HepG2 (cell line): ENCODE measurements at regions not wholly inside any gene's neighbourhood (a gene's known extent, or its start where the extent isn't known, plus 50 kb on each side); places are given as distances from the start of the nearest gene placed in this dataset.

Experiments used
- ATAC-seq: fragments of 200-7000 bp; cut with Tn5 transposase; 3 replicates; pipeline ENCODE4 v1.9.1; 2020; ENCODE audit warnings: mild to moderate bottlenecking, moderate library complexity
- BruUV-seq: library from RNA; stranded (reverse); fragments of 400-500 nt; replicated peaks from 2 replicates; lab custom pipeline; 2021; lab: Mats Ljungman, UMichigan
- CTCF ChIA-PET: fragments of 300-600 bp; formaldehyde crosslinking; extraction: SDS; loops from one replicate; lab custom pipeline; 2021; ENCODE audit warnings: low total read pairs, inconsistent platforms, low intra/inter-chr PET ratio; lab: Yijun Ruan, JAX
- POLR2A ChIA-PET: fragments of 350-600 bp; sonication (Branson Sonifier 250); formaldehyde crosslinking; loops from one replicate; lab custom pipeline; 2020; ENCODE audit warnings: antibody characterized with exemption, inconsistent platforms; lab: Yijun Ruan, JAX
- DNase-seq: peaks from one replicate; pipeline ENCODE4 v3.0.0-alpha.2; 2015; ENCODE audit warnings: low spot score
- FAIRE-seq: peaks from 3 replicates; lab custom pipeline; 2011; peaks lifted over from hg19 to GRCh38; lab: Jason Lieb, UNC
- H2AFZ ChIP-seq: one replicate; pipeline ENCODE4 v1.6.1; 2011; ENCODE audit warnings: low read length, inconsistent platforms
- H3K27ac ChIP-seq: fragments of 300-600 bp; 3 replicates; pipeline ENCODE4 v1.8.0; 2011; ENCODE audit warnings: mixed run types, mild to moderate bottlenecking, mixed read lengths, low read length, inconsistent platforms; ENCODE audit not compliant: insufficient read depth; ENCODE audit errors: extremely low read length
- H3K27me3 ChIP-seq, 2 experiments: fragments of 200-600 bp in 1 of 2; 2 replicates in 1 of 2; 3 replicates in 1 of 2; pipeline versions ENCODE4 v1.6.0 to v1.8.0; 2011; ENCODE audit warnings: low read length in 2 of 2, mild to moderate bottlenecking in 2 of 2, moderate library complexity in 2 of 2, inconsistent platforms in 1 of 2; ENCODE audit not compliant: insufficient read depth in 2 of 2, control insufficient read depth in 1 of 2
- H3K36me3 ChIP-seq, 2 experiments: fragments of 200-600 bp in 1 of 2; replicated peaks in 1 of 2; 2 replicates in 1 of 2; 3 replicates in 1 of 2; pipeline versions ENCODE4 v1.5.1 to v1.8.0; 2011; ENCODE audit warnings: low read length in 2 of 2, inconsistent platforms in 1 of 2; ENCODE audit not compliant: insufficient read depth in 2 of 2, control insufficient read depth in 1 of 2
- H3K4me1 ChIP-seq: 2 replicates; pipeline ENCODE4 v1.5.1; 2012; ENCODE audit warnings: low read length, inconsistent platforms; ENCODE audit not compliant: insufficient read depth
- H3K4me2 ChIP-seq: 2 replicates; pipeline ENCODE4 v1.6.0; 2011; ENCODE audit warnings: low read depth, low read length, inconsistent platforms
- H3K4me3 ChIP-seq, 3 experiments: fragments of 200-600 bp in 1 of 3; sonication (generic), shearing (Covaris generic) in 1 of 3; replicated peaks in 1 of 3; 2 replicates each; pipeline ENCODE4 v1.5.1; 2011 to 2016; ENCODE audit warnings: low read length in 3 of 3, inconsistent platforms in 2 of 3, low read depth in 2 of 3, mild to moderate bottlenecking in 2 of 3, control low read depth in 1 of 3, mixed read lengths in 1 of 3; ENCODE audit not compliant: insufficient read depth in 1 of 3
- H3K79me2 ChIP-seq: one replicate; pipeline ENCODE4 v1.6.1; 2011; ENCODE audit warnings: low read length, inconsistent platforms; ENCODE audit not compliant: insufficient read depth
- H3K9ac ChIP-seq: 2 replicates; pipeline ENCODE4 v1.6.0; 2011; ENCODE audit warnings: mild to moderate bottlenecking, low read depth, low read length, inconsistent platforms; ENCODE audit not compliant: insufficient read depth
- H3K9me3 ChIP-seq: 2 replicates; pipeline ENCODE4 v1.5.1; 2012; ENCODE audit warnings: mild to moderate bottlenecking, low read length
- H4K20me1 ChIP-seq: 2 replicates; pipeline ENCODE4 v1.6.0; 2011; ENCODE audit warnings: inconsistent platforms, mild to moderate bottlenecking, low read length, moderate library complexity; ENCODE audit not compliant: insufficient read depth
- ARID2 ChIP-seq: sonication (generic); formaldehyde crosslinking; IDR thresholded peaks from 2 replicates; pipeline ENCODE4 v1.8.1; 2022; ENCODE audit warnings: mild to moderate bottlenecking, missing genetic modification reagents, borderline replicate concordance
- ARNT ChIP-seq: fragments of 450-650 bp; IDR thresholded peaks from 2 replicates; pipeline ENCODE4 v1.6.1; 2017
- CCAR2 ChIP-seq: fragments of 200-400 bp; formaldehyde crosslinking; optimal IDR thresholded peaks from 2 replicates; pipeline ENCODE3; 2018; ENCODE audit warnings: low read depth, mild to moderate bottlenecking, low read length, moderate library complexity
- KLF12 ChIP-seq: sonication (generic); formaldehyde crosslinking; IDR thresholded peaks from 2 replicates; pipeline ENCODE4 v1.4.0; 2020; ENCODE audit warnings: missing genetic modification reagents, borderline replicate concordance
- MIXL1 ChIP-seq: IDR thresholded peaks from 2 replicates; pipeline ENCODE4 v1.6.1; 2016
- MTF2 ChIP-seq: sonication (generic); formaldehyde crosslinking; IDR thresholded peaks from 2 replicates; pipeline ENCODE4 v1.5.0; 2020; ENCODE audit warnings: missing genetic modification reagents, borderline replicate concordance
- ZBTB21 ChIP-seq: sonication (generic); formaldehyde crosslinking; IDR thresholded peaks from 2 replicates; pipeline ENCODE4 v1.4.0; 2020; ENCODE audit warnings: missing genetic modification reagents
- ZFY ChIP-seq: sonication (generic); formaldehyde crosslinking; IDR thresholded peaks from 2 replicates; pipeline ENCODE4 v1.4.0; 2020; ENCODE audit warnings: missing genetic modification reagents
- ZNF160 ChIP-seq: sonication (generic); formaldehyde crosslinking; IDR thresholded peaks from 2 replicates; pipeline ENCODE4 v1.8.0; 2022; ENCODE audit warnings: mild to moderate bottlenecking, inconsistent platforms, missing genetic modification reagents
- ZNF337 ChIP-seq: sonication (generic); formaldehyde crosslinking; IDR thresholded peaks from 2 replicates; pipeline ENCODE4 v1.5.1; 2020; ENCODE audit warnings: missing genetic modification reagents, low read depth, mild to moderate bottlenecking, borderline replicate concordance
- ZNF460 ChIP-seq: sonication (generic); formaldehyde crosslinking; IDR thresholded peaks from 2 replicates; pipeline ENCODE4 v1.5.1; 2020; ENCODE audit warnings: missing genetic modification reagents, mild to moderate bottlenecking, borderline replicate concordance
- ZNF883 ChIP-seq: sonication (generic); formaldehyde crosslinking; IDR thresholded peaks from 2 replicates; pipeline ENCODE4 v1.5.1; 2020; ENCODE audit warnings: mild to moderate bottlenecking, missing genetic modification reagents; ENCODE audit errors: not compliant biosample characterization
- ZSCAN31 ChIP-seq: sonication (generic); formaldehyde crosslinking; IDR thresholded peaks from 2 replicates; pipeline ENCODE4 v1.5.0; 2020; ENCODE audit warnings: low read depth, mild to moderate bottlenecking, missing genetic modification reagents
- WGBS: methylation state at CpG from one replicate; pipeline ENCODE4 v1.1.6; 2017; ENCODE audit warnings: low lambda C conversion rate; 5-methylcytosine and 5-hydroxymethylcytosine counted together
- in situ Hi-C: cut with HindIII; loops from 2 replicates; pipeline ENCODE4 v1.10.0; 2017; ENCODE audit warnings: low pct_unique_long_range_greater_than_20kb; ENCODE audit not compliant: extremely low pct_ligation_motif_present
- intact Hi-C: fragments of 100-400 bp; cut with micrococcal nuclease; formaldehyde crosslinking; loops from one replicate; pipeline ENCODE4 v1.10.0; 2022; ENCODE audit not compliant: unreplicated experiment
- TF ChIP-seq, protein P1 (sequence below): sonication (generic); formaldehyde crosslinking; IDR thresholded peaks from 2 replicates; pipeline ENCODE4 v1.9.0; 2021; ENCODE audit warnings: missing genetic modification reagents, borderline replicate concordance
- TF ChIP-seq, protein P2 (sequence below): sonication (generic); formaldehyde crosslinking; IDR thresholded peaks from 2 replicates; pipeline ENCODE4 v1.4.0; 2020; ENCODE audit warnings: missing genetic modification reagents, borderline replicate concordance
- TF ChIP-seq, protein P3 (sequence below): sonication (generic); formaldehyde crosslinking; IDR thresholded peaks from 2 replicates; pipeline ENCODE4 v1.5.0; 2020; ENCODE audit warnings: mild to moderate bottlenecking, missing genetic modification reagents

DNA sequence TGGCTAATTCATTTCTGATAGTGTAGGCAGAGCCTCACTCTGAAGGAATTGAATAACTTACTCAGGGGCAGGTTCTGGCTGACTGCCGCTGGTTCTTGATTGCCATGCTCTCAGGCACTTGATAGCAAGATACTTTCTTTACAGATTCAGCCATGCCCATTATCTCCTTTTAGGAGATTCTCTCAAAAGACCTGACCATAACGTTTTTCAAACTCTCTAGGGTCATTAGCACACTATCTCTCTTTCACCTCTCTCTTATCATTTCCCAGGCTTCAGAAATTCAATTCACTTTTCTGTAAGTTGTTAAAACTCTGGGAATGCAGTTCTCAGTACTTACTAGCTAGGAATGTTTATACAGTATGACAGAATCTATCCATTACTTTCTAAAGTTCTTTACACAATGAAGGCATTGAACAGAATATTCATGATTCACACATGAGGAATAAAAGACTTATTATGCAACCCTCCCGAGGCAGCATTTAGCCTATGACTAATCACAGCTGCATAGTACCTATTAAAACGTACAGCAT lies 850.3 kb upstream of the CADM2 start:
- Histone ChIP-seq H3K4me2 (no peak overlapping the region), H3K9ac (no peak overlapping the region), H3K79me2 (no peaks in the 10 kb centered on the region), H3K4me3 (no peak overlapping the region), H2AFZ (no peak overlapping the region), H3K9me3 (no peaks in the 10 kb centered on the region), H3K36me3 (no peaks in the 10 kb centered on the region), H3K4me1 (no peaks in the 10 kb centered on the region), H3K27ac (no peak overlapping the region), H4K20me1 (no peaks in the 10 kb centered on the region), H3K27me3 (no peaks in the 10 kb centered on the region)
- ChIA-PET POLR2A (no interaction called here), CTCF (no interaction called here)
- in situ Hi-C loops: no loop called here
- no TSS peak for BruUV-seq
- DNase-seq: peak; percentile 30
- TF ChIP-seq ZFY (CRISPR knock-in tag) (no peak), ZNF460 (CRISPR knock-in tag) (no peak), MTF2 (no peak), ZSCAN31 (CRISPR knock-in tag) (no peak), ARID2 (CRISPR knock-in tag) (no peak), ZNF160 (CRISPR knock-in tag) (no peak), ZBTB21 (CRISPR knock-in tag) (no peak), ARNT (no peak), KLF12 (CRISPR knock-in tag) (no peak), MIXL1 (CRISPR knock-in tag) (no peak), ZNF883 (no peak), CCAR2 (no peak), ZNF337 (no peak)
- TF ChIP-seq, protein P1, sequence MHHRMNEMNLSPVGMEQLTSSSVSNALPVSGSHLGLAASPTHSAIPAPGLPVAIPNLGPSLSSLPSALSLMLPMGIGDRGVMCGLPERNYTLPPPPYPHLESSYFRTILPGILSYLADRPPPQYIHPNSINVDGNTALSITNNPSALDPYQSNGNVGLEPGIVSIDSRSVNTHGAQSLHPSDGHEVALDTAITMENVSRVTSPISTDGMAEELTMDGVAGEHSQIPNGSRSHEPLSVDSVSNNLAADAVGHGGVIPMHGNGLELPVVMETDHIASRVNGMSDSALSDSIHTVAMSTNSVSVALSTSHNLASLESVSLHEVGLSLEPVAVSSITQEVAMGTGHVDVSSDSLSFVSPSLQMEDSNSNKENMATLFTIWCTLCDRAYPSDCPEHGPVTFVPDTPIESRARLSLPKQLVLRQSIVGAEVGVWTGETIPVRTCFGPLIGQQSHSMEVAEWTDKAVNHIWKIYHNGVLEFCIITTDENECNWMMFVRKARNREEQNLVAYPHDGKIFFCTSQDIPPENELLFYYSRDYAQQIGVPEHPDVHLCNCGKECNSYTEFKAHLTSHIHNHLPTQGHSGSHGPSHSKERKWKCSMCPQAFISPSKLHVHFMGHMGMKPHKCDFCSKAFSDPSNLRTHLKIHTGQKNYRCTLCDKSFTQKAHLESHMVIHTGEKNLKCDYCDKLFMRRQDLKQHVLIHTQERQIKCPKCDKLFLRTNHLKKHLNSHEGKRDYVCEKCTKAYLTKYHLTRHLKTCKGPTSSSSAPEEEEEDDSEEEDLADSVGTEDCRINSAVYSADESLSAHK (CRISPR knock-in tag): no peak
- TF ChIP-seq, protein P2, sequence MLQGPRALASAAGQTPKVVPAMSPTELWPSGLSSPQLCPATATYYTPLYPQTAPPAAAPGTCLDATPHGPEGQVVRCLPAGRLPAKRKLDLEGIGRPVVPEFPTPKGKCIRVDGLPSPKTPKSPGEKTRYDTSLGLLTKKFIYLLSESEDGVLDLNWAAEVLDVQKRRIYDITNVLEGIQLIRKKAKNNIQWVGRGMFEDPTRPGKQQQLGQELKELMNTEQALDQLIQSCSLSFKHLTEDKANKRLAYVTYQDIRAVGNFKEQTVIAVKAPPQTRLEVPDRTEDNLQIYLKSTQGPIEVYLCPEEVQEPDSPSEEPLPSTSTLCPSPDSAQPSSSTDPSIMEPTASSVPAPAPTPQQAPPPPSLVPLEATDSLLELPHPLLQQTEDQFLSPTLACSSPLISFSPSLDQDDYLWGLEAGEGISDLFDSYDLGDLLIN: no peak
- TF ChIP-seq, protein P3, sequence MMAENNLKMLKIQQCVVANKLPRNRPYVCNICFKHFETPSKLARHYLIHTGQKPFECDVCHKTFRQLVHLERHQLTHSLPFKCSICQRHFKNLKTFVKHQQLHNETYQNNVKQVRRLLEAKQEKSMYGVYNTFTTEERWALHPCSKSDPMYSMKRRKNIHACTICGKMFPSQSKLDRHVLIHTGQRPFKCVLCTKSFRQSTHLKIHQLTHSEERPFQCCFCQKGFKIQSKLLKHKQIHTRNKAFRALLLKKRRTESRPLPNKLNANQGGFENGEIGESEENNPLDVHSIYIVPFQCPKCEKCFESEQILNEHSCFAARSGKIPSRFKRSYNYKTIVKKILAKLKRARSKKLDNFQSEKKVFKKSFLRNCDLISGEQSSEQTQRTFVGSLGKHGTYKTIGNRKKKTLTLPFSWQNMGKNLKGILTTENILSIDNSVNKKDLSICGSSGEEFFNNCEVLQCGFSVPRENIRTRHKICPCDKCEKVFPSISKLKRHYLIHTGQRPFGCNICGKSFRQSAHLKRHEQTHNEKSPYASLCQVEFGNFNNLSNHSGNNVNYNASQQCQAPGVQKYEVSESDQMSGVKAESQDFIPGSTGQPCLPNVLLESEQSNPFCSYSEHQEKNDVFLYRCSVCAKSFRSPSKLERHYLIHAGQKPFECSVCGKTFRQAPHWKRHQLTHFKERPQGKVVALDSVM (CRISPR knock-in tag): no peak
- 2% methylated on average over 4 of the region's 4 CpGs for WGBS
- no peak for FAIRE-seq
- intact Hi-C loops: no loop called here
- ATAC-seq: no peak
